ENCODE measurements at regions not wholly inside any gene's neighbourhood (a gene's known extent, or its start where the extent isn't known, plus 50 kb on each side); places are given as distances from the start of the nearest gene placed in this dataset.

DNA sequence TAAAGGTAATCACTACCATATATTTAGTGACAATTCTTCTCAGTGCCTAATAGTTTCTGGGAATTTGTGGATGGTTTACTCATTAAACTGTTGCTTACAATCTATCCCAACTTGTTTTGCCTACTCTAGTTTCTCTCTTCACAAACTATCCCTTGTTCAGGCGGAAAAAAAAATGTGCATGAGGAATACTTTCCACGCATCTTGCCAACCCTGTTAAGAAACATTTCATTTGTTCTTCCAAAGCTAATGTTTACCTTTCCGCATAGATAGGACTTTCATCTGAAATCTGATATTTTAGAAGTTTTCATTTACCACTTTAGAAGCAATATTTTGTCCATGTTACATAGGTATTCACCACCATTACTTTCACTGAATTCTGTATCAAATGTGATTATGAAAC is 191.9 kb downstream of the MDFIC start:
- TF ChIP-seq ISL1 (CRISPR knock-in tag; IDR thresholded peaks at IDR 0.05) (no peak), ARNTL (CRISPR knock-in tag; IDR thresholded peaks at IDR 0.05; ENCODE audit: borderline replicate concordance, low read depth) (no peak), ZFP3 (CRISPR knock-in tag; IDR thresholded peaks at IDR 0.05) (no peak), ZNF565 (CRISPR knock-in tag; conservative IDR thresholded peaks at IDR 0.05; ENCODE audit: low read depth) (no peak), BACH2 (CRISPR knock-in tag; IDR thresholded peaks at IDR 0.05; ENCODE audit: borderline replicate concordance) (no peak), ZC3H10 (CRISPR knock-in tag; IDR thresholded peaks at IDR 0.05) (no peak), ESRRG (CRISPR knock-in tag; IDR thresholded peaks at IDR 0.05) (no peak), OSR1 (CRISPR knock-in tag; IDR thresholded peaks at IDR 0.05) (no peak), ZNF70 (CRISPR knock-in tag; IDR thresholded peaks at IDR 0.05) (no peak)
- TF ChIP-seq, protein P1, sequence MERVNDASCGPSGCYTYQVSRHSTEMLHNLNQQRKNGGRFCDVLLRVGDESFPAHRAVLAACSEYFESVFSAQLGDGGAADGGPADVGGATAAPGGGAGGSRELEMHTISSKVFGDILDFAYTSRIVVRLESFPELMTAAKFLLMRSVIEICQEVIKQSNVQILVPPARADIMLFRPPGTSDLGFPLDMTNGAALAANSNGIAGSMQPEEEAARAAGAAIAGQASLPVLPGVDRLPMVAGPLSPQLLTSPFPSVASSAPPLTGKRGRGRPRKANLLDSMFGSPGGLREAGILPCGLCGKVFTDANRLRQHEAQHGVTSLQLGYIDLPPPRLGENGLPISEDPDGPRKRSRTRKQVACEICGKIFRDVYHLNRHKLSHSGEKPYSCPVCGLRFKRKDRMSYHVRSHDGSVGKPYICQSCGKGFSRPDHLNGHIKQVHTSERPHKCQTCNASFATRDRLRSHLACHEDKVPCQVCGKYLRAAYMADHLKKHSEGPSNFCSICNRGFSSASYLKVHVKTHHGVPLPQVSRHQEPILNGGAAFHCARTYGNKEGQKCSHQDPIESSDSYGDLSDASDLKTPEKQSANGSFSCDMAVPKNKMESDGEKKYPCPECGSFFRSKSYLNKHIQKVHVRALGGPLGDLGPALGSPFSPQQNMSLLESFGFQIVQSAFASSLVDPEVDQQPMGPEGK (CRISPR knock-in tag; IDR thresholded peaks at IDR 0.05; ENCODE audit: borderline replicate concordance): no peak
- TF ChIP-seq, protein P2, sequence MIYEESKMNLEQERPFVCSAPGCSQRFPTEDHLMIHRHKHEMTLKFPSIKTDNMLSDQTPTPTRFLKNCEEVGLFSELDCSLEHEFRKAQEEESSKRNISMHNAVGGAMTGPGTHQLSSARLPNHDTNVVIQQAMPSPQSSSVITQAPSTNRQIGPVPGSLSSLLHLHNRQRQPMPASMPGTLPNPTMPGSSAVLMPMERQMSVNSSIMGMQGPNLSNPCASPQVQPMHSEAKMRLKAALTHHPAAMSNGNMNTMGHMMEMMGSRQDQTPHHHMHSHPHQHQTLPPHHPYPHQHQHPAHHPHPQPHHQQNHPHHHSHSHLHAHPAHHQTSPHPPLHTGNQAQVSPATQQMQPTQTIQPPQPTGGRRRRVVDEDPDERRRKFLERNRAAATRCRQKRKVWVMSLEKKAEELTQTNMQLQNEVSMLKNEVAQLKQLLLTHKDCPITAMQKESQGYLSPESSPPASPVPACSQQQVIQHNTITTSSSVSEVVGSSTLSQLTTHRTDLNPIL (CRISPR knock-in tag; IDR thresholded peaks at IDR 0.05; ENCODE audit: low read depth): no peak
- no peak for ATAC-seq

DNA sequence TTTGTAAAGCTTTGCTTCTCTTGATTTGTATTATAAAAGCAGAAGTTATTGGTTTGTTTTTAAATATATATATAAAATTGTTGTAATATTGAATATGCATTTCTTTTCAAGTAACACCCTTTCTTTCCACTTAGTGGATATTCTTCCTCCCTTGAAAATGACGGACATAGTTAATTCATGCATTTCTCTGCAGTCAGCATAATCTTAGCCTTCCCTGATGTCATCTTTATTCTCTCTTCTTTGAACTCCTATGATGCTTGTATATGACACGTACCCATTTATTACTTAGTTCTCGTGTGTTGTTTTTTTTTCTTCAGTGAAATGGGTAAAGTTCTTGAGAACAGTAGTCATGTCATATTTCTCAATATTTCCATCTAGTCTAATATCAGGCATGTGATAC is 191.2 kb downstream of the MDFIC start:
- ATAC-seq: no peak
- TF ChIP-seq, protein P3, sequence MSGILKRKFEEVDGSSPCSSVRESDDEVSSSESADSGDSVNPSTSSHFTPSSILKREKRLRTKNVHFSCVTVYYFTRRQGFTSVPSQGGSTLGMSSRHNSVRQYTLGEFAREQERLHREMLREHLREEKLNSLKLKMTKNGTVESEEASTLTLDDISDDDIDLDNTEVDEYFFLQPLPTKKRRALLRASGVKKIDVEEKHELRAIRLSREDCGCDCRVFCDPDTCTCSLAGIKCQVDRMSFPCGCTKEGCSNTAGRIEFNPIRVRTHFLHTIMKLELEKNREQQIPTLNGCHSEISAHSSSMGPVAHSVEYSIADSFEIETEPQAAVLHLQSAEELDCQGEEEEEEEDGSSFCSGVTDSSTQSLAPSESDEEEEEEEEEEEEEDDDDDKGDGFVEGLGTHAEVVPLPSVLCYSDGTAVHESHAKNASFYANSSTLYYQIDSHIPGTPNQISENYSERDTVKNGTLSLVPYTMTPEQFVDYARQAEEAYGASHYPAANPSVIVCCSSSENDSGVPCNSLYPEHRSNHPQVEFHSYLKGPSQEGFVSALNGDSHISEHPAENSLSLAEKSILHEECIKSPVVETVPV (CRISPR knock-in tag; IDR thresholded peaks at IDR 0.05): no peak
- TF ChIP-seq ZFP3 (CRISPR knock-in tag; IDR thresholded peaks at IDR 0.05) (no peak), TCF4 (CRISPR knock-in tag; IDR thresholded peaks at IDR 0.05; ENCODE audit: borderline replicate concordance) (no peak), ESRRG (CRISPR knock-in tag; IDR thresholded peaks at IDR 0.05) (no peak), ZNF70 (CRISPR knock-in tag; IDR thresholded peaks at IDR 0.05) (no peak), ZNF565 (CRISPR knock-in tag; conservative IDR thresholded peaks at IDR 0.05; ENCODE audit: low read depth) (no peak), RARB (CRISPR knock-in tag; IDR thresholded peaks at IDR 0.05) (no peak), PPARA (CRISPR knock-in tag; IDR thresholded peaks at IDR 0.05; ENCODE audit: borderline replicate concordance) (no peak), TOX (CRISPR knock-in tag; IDR thresholded peaks at IDR 0.05; ENCODE audit: borderline replicate concordance) (no peak)

DNA sequence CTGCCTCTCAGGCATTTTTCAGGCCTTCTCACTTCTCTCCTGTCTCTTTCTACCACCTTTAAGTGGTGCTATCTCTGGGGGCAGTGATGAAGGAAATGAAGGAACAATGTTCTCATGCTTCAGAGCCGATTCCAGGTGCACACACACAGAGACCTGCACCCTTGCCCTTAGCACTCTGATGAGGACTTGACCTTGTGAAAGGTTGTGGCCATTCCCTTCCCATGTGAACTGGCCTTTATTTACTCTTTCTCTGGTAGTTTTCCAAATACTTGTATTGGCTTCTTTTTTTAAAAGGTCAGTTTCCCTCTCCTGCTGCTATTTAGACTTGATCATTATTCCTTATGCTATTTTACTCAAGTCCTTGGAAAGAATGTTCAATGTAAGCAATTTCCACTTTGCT is 188.6 kb downstream of the MDFIC start:
- ATAC-seq: no peak
- TF ChIP-seq, protein P1 (CRISPR knock-in tag; IDR thresholded peaks at IDR 0.05; ENCODE audit: borderline replicate concordance): no peak
- TF ChIP-seq ZC3H10 (CRISPR knock-in tag; IDR thresholded peaks at IDR 0.05) (no peak), RARB (CRISPR knock-in tag; IDR thresholded peaks at IDR 0.05) (no peak), OSR1 (CRISPR knock-in tag; IDR thresholded peaks at IDR 0.05) (no peak), BACH2 (CRISPR knock-in tag; IDR thresholded peaks at IDR 0.05; ENCODE audit: borderline replicate concordance) (no peak), ZNF8 (CRISPR knock-in tag; IDR thresholded peaks at IDR 0.05) (no peak), ZFP3 (CRISPR knock-in tag; IDR thresholded peaks at IDR 0.05) (no peak), TCF4 (CRISPR knock-in tag; IDR thresholded peaks at IDR 0.05; ENCODE audit: borderline replicate concordance) (no peak), TOX (CRISPR knock-in tag; IDR thresholded peaks at IDR 0.05; ENCODE audit: borderline replicate concordance) (no peak), GLIS3 (CRISPR knock-in tag; IDR thresholded peaks at IDR 0.05) (no peak), ZNF70 (CRISPR knock-in tag; IDR thresholded peaks at IDR 0.05) (no peak), ARNTL (CRISPR knock-in tag; IDR thresholded peaks at IDR 0.05; ENCODE audit: borderline replicate concordance, low read depth) (no peak)
- TF ChIP-seq, protein P2 (CRISPR knock-in tag; IDR thresholded peaks at IDR 0.05; ENCODE audit: low read depth): no peak
- TF ChIP-seq, protein P4, sequence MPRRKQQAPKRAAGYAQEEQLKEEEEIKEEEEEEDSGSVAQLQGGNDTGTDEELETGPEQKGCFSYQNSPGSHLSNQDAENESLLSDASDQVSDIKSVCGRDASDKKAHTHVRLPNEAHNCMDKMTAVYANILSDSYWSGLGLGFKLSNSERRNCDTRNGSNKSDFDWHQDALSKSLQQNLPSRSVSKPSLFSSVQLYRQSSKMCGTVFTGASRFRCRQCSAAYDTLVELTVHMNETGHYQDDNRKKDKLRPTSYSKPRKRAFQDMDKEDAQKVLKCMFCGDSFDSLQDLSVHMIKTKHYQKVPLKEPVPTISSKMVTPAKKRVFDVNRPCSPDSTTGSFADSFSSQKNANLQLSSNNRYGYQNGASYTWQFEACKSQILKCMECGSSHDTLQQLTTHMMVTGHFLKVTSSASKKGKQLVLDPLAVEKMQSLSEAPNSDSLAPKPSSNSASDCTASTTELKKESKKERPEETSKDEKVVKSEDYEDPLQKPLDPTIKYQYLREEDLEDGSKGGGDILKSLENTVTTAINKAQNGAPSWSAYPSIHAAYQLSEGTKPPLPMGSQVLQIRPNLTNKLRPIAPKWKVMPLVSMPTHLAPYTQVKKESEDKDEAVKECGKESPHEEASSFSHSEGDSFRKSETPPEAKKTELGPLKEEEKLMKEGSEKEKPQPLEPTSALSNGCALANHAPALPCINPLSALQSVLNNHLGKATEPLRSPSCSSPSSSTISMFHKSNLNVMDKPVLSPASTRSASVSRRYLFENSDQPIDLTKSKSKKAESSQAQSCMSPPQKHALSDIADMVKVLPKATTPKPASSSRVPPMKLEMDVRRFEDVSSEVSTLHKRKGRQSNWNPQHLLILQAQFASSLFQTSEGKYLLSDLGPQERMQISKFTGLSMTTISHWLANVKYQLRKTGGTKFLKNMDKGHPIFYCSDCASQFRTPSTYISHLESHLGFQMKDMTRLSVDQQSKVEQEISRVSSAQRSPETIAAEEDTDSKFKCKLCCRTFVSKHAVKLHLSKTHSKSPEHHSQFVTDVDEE (CRISPR knock-in tag; IDR thresholded peaks at IDR 0.05): no peak
- TF ChIP-seq, protein P5, sequence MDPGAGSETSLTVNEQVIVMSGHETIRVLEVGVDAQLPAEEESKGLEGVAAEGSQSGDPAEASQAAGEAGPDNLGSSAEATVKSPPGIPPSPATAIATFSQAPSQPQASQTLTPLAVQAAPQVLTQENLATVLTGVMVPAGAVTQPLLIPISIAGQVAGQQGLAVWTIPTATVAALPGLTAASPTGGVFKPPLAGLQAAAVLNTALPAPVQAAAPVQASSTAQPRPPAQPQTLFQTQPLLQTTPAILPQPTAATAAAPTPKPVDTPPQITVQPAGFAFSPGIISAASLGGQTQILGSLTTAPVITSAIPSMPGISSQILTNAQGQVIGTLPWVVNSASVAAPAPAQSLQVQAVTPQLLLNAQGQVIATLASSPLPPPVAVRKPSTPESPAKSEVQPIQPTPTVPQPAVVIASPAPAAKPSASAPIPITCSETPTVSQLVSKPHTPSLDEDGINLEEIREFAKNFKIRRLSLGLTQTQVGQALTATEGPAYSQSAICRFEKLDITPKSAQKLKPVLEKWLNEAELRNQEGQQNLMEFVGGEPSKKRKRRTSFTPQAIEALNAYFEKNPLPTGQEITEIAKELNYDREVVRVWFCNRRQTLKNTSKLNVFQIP (CRISPR knock-in tag; IDR thresholded peaks at IDR 0.05; ENCODE audit: borderline replicate concordance, low read depth): no peak

Data from SK-N-SH treated with all-trans-retinoic acid at 6 μM for 48 hours (cell line).